ENCODE measurements at regions not wholly inside any gene's neighbourhood (a gene's known extent, or its start where the extent isn't known, plus 50 kb on each side); places are given as distances from the start of the nearest gene placed in this dataset.
A peak's percentile ranks its signal among the peaks of the same experiment; 100 is the strongest.

DNA sequence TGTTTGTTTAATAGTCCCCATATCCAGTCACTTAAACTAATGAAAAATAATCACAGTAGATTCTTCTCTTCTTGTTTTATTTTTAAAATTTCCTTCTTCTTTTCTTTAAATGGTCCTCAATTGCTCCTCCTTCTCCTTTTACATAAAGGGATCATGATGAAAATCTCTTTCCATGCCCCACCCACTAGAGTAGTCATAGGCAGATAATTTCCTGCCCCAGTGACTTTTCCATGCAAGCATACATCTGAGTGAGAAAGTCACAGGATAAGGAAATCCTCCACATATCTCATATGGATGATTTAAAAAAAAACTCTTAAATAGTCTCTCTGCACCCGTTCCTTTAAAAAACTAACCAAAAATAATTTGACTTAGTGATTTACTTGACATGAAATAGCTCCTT lies 552.3 kb upstream of the SETBP1 start:
- no peak for TF ChIP-seq POLR2A (IDR thresholded peaks at IDR 0.05)
- no peak for TF ChIP-seq EP300 (IDR thresholded peaks at IDR 0.05)
- TF ChIP-seq POLR2AphosphoS5 (IDR thresholded peaks at IDR 0.05), result no peak
- TF ChIP-seq, protein P1, sequence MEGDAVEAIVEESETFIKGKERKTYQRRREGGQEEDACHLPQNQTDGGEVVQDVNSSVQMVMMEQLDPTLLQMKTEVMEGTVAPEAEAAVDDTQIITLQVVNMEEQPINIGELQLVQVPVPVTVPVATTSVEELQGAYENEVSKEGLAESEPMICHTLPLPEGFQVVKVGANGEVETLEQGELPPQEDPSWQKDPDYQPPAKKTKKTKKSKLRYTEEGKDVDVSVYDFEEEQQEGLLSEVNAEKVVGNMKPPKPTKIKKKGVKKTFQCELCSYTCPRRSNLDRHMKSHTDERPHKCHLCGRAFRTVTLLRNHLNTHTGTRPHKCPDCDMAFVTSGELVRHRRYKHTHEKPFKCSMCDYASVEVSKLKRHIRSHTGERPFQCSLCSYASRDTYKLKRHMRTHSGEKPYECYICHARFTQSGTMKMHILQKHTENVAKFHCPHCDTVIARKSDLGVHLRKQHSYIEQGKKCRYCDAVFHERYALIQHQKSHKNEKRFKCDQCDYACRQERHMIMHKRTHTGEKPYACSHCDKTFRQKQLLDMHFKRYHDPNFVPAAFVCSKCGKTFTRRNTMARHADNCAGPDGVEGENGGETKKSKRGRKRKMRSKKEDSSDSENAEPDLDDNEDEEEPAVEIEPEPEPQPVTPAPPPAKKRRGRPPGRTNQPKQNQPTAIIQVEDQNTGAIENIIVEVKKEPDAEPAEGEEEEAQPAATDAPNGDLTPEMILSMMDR (IDR thresholded peaks at IDR 0.05), result no peak
- no peaks in the 10 kb centered on the region for H3K27me3 ChIP-seq
- 67% methylated on average over 1 of the region's 1 CpG for WGBS
- H3K4me1 ChIP-seq, result peaks cover 3% of the 10 kb centered on the region
- H3K36me3 ChIP-seq, result no peaks in the 10 kb centered on the region
- H3K27ac ChIP-seq, result no peak overlapping the region
- H3K4me3 ChIP-seq, result no peak overlapping the region
- H3K9me3 ChIP-seq, result no peaks in the 10 kb centered on the region
- DNase-seq (ENCODE audit: low spot score in 2 of 2), result no peak

DNA sequence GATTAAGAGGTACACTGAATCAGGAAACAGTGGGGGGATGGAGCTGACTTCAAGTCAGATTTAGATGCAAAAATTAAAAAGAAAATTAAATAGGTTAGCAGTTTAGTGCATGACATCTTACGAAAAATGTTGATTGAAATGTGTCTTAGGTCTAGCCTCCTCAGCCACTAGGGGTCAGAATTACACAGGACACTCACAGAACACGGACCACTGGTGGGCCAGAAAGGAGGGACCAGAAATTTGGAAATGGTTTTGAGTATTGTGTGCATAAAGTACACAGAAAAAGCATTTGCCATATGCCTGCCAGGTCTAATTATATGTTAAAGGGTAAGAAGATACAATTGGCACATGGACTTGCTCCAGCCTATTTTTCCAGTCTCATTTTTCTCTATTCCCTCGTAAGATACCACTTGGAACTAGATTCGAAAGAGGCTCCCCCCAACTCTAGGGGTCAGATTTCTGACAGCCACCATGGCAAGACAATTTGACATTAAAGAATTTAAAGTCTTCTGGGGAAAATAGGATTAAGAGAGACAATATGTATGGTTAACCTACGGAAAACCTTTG lies 550.2 kb upstream of the SETBP1 start:
- WGBS, result 52% methylated on average over 5 of the region's 5 CpGs
- H3K36me3 ChIP-seq, result no peaks in the 10 kb centered on the region
- no peaks in the 10 kb centered on the region for H3K27me3 ChIP-seq
- no peak overlapping the region for H3K4me3 ChIP-seq
- TF ChIP-seq, protein P1 (IDR thresholded peaks at IDR 0.05), result peak in 1 of 2 donors; percentile 45
- TF ChIP-seq POLR2A (IDR thresholded peaks at IDR 0.05), result no peak
- H3K27ac ChIP-seq, result no peak overlapping the region
- H3K9me3 ChIP-seq, result no peaks in the 10 kb centered on the region
- DNase-seq (ENCODE audit: low spot score in 2 of 2), result no peak
- peaks cover 3% of the 10 kb centered on the region for H3K4me1 ChIP-seq

DNA sequence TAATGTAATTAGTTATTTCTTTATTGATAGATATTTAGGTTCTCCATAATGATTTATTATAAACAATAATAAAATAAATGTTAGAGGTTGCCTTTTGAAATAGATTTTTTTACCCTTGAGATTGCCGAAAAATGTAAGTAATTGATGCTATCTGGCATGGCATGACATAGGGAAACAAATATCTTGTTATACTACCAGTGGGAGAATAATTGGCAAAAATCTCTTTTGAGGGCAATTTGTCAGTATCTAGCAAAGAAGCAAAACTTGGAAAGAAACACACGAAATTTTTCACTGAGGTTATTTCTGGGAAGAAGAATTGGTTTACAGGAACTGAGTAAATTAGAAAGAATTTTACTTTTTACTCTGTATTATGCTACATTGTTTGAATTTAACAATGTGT lies 547.2 kb upstream of the SETBP1 start:
- Histone ChIP-seq H3K27me3 (no peaks in the 10 kb centered on the region), H3K27ac (no peak overlapping the region), H3K9me3 (no peaks in the 10 kb centered on the region), H3K36me3 (no peaks in the 10 kb centered on the region), H3K4me3 (no peak overlapping the region), H3K4me1 (peaks cover 3% of the 10 kb centered on the region)
- WGBS, result 53% methylated on average over 2 of the region's 2 CpGs
- TF ChIP-seq POLR2AphosphoS5 (IDR thresholded peaks at IDR 0.05), result no peak
- TF ChIP-seq EP300 (IDR thresholded peaks at IDR 0.05), result no peak
- DNase-seq (ENCODE audit: low spot score in 2 of 2), result no peak

GRCh38 chr18:44134447-44134846 lies 546.2 kb upstream of the SETBP1 start:
- H3K27me3 ChIP-seq, result no peaks in the 10 kb centered on the region
- no peaks in the 10 kb centered on the region for H3K36me3 ChIP-seq
- 87% methylated on average over 4 of the region's 4 CpGs for WGBS
- H3K27ac ChIP-seq, result no peak overlapping the region
- no peak overlapping the region for H3K4me3 ChIP-seq
- peaks cover 3% of the 10 kb centered on the region for H3K4me1 ChIP-seq
- no peak for TF ChIP-seq POLR2A (IDR thresholded peaks at IDR 0.05)
- no peak for TF ChIP-seq POLR2AphosphoS5 (IDR thresholded peaks at IDR 0.05)
- TF ChIP-seq, protein P1 (IDR thresholded peaks at IDR 0.05), result no peak
- TF ChIP-seq EP300 (IDR thresholded peaks at IDR 0.05), result no peak
- H3K9me3 ChIP-seq, result no peaks in the 10 kb centered on the region
- no peak for DNase-seq (ENCODE audit: low spot score in 2 of 2)

DNA sequence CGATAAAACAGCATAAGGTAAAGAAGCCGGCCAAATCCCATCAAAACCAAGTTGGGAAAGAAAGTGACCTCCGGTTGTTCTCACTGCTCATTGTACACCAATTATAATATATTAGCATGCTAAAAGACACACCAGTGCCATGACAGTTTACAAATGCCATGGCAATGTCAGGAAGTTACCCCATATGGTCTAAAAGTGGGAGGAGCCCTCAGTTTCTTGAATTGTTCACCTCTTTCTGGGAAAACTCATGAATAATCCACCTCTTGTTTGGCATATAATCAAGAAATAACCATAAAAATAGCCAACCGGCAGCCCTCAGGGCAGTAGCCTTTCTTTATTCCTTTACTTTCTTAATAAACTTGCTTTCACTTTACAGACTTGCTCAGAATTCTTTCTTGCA lies 544.9 kb upstream of the SETBP1 start:
- Histone ChIP-seq H3K4me1 (no peaks in the 10 kb centered on the region), H3K27me3 (no peaks in the 10 kb centered on the region), H3K36me3 (no peaks in the 10 kb centered on the region), H3K27ac (no peak overlapping the region), H3K9me3 (no peaks in the 10 kb centered on the region), H3K4me3 (no peak overlapping the region)
- WGBS, result 95% methylated on average over 4 of the region's 4 CpGs
- DNase-seq (ENCODE audit: low spot score in 2 of 2), result no peak
- TF ChIP-seq POLR2AphosphoS5 (IDR thresholded peaks at IDR 0.05), result no peak
- TF ChIP-seq POLR2A (IDR thresholded peaks at IDR 0.05), result no peak
- TF ChIP-seq, protein P1 (IDR thresholded peaks at IDR 0.05), result no peak
- no peak for TF ChIP-seq EP300 (IDR thresholded peaks at IDR 0.05)

DNA sequence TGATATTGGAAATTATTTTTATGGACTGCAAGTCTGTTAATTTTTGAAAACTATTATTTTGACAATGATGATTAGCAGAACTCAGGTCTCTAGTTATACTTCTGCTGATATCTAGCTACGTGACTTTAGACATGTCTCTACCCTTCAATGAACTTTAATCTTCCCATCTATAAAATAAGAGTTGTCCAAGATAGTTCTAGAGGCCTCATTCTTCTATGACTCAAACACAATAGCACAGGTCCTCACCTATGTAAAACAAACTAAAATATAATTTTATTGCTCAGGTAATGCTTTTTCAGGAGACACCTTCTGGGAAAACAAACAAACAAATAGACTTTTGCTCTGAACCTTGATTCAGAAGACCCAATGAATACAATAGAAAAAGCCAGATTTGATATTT lies 544.4 kb upstream of the SETBP1 start:
- no peak for DNase-seq (ENCODE audit: low spot score in 2 of 2)
- no peaks in the 10 kb centered on the region for H3K9me3 ChIP-seq
- TF ChIP-seq, protein P1 (IDR thresholded peaks at IDR 0.05), result no peak
- H3K4me3 ChIP-seq, result no peak overlapping the region
- 92% methylated on average over 1 of the region's 1 CpG for WGBS
- no peaks in the 10 kb centered on the region for H3K4me1 ChIP-seq
- H3K36me3 ChIP-seq, result no peaks in the 10 kb centered on the region
- no peaks in the 10 kb centered on the region for H3K27me3 ChIP-seq
- H3K27ac ChIP-seq, result no peak overlapping the region

Data from suprapubic skin (tissue), 4 donors.